ENCODE measurements at regions not wholly inside any gene's neighbourhood (a gene's known extent, or its start where the extent isn't known, plus 50 kb on each side); places are given as distances from the start of the nearest gene placed in this dataset.

GRCh38 chr2:55999231-55999630 lies 75.6 kb upstream of the EFEMP1 start:
- no peak for TF ChIP-seq POLR2AphosphoS5 (IDR thresholded peaks at IDR 0.05)
- no peak for TF ChIP-seq CTCF (IDR thresholded peaks at IDR 0.05)
- no peak for TF ChIP-seq POLR2A (IDR thresholded peaks at IDR 0.05)
- TF ChIP-seq EP300 (IDR thresholded peaks at IDR 0.05) = no peak
